Erythroblast (primary cell): ENCODE measurements at regions not wholly inside any gene's neighbourhood (a gene's known extent, or its start where the extent isn't known, plus 50 kb on each side); places are given as distances from the start of the nearest gene placed in this dataset.

ENCODE experiments used
- GATA1 ChIP-seq: IDR thresholded peaks from 2 replicates; pipeline ENCODE4 v1.6.1; 2011; ENCODE audit warnings: low read depth, mild to moderate bottlenecking, control low read depth, low read length, moderate library complexity
- POLR2A ChIP-seq: IDR thresholded peaks from 2 replicates; pipeline ENCODE4 v1.6.1; 2011; ENCODE audit warnings: mild to moderate bottlenecking, low read length

DNA sequence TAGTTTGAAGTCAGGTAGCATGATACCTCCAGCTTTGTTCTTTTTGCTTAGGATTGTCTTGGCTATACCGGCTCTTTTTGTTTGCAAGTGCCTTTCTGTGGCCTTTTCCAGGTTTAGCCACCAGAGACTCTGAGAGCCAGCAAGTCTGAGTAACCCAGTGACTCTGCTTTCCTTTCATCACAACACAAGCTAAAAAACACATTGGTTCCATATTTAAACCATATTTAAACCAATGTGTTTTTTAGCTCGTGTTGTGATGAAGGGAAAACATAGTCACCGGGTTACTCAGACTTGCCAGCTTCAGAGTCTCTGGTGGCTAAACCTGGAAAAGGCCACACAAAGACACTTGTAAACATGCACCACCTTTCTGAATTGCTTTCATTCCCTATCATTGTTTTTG lies 493.3 kb downstream of the NTRK2 start:
- TF ChIP-seq POLR2A (no peak), GATA1 (no peak)
